Amniotic stem cell (primary cell): ENCODE measurements at regions not wholly inside any gene's neighbourhood (a gene's known extent, or its start where the extent isn't known, plus 50 kb on each side); places are given as distances from the start of the nearest gene placed in this dataset.
"Not testable (repeated sequence)": the region's sequence is repeated elsewhere in the genome, so short reads cannot be mapped to it uniquely, and the experiment has no call there.

Experiments
- DNase-seq: peaks from one replicate; lab custom pipeline; 2025; lab: John Stamatoyannopoulos, UW

- no peak for DNase-seq
Observed at GRCh38 chrX:39222346-39223113, 421.3 kb downstream of the MID1IP1 start.

GRCh38 chrX:39226251-39226650, 425.0 kb downstream of the MID1IP1 start:
- no peak for DNase-seq

DNA sequence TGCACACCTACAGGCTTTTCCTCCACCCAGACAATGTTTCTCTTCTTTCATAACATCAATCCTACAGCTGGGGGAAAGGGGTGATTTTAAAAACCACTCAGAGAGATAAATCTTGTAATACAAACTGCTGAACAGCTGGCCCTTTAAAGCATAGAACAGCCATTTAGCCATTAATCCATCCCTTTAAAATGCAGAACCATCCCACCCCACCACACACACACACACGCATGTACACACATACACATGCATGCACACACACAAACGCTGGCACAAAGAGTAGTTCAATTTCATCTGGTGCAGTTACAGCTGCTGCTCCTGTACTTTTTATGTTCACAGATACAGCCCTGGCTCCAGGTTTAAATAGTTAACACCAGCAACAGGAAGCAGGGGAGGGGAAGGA, 426.1 kb downstream of the MID1IP1 start:
- no peak for DNase-seq

GRCh38 chrX:39238006-39238405, 436.7 kb downstream of the MID1IP1 start:
- no peak for DNase-seq

DNA sequence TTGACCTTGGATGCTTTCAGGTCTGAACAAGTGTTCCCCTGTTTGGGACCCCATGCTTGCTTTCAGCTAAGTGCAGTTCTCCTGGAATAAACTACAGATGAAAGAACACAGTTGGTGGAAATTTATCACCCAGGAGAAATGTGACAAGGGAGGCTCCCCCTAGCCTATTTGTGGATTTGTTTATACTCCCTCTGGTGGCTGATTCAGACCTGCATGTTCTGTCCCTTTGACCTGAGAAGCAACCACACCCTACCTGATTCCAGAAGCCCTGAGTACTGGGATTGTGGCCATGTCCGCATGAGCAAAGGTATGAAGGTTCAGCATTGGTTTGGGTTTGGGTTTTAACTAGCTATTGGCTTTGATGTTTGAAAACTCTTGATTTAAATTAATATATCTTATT, 440.9 kb downstream of the MID1IP1 start:
- no peak for DNase-seq

DNA sequence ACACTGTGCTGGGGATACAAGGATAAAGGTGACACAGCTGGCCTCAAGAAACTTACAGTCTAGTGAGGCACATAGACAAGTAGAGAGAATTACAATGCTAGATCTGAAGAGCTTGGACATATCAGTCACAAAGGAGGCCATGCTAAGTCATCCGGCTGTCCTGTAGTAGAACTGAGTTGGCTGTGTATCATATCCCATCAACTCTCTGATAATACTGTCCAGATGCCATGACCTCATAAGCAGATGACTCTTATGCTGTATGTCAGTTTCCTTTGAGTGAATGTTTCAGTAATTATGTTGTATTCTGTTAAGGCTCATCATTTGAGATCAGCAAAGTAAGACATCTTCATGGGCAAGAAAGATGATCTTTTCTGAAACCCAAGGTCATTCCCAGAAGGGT, 442.9 kb downstream of the MID1IP1 start:
- DNase-seq = no peak

GRCh38 chrX:39245024-39245423, 443.8 kb downstream of the MID1IP1 start:
- no peak for DNase-seq

- DNase-seq = no peak
Observed at GRCh38 chrX:39247536-39247935, 446.3 kb downstream of the MID1IP1 start.

- DNase-seq = no peak
Observed at GRCh38 chrX:39248330-39248729, 447.1 kb downstream of the MID1IP1 start.

DNA sequence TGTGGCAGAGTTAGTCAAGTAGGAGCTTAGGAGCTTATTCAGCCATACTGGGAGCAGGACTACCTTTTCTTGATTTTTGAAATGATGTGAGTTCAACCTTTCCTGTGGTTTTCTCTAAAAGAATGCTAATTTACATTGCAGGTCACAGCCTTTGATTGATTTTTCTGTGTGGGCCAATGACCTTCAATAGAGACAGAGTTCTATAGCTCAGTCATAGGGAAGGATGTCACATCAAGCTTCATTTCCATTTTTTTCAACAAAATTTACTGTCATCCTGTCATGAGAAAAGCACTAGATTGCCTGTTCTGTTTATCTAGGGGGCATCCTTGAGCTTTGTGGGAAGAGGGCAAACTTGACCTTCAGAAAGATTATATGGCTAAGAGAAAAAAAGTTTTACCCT, 448.7 kb downstream of the MID1IP1 start:
- DNase-seq = no peak

DNA sequence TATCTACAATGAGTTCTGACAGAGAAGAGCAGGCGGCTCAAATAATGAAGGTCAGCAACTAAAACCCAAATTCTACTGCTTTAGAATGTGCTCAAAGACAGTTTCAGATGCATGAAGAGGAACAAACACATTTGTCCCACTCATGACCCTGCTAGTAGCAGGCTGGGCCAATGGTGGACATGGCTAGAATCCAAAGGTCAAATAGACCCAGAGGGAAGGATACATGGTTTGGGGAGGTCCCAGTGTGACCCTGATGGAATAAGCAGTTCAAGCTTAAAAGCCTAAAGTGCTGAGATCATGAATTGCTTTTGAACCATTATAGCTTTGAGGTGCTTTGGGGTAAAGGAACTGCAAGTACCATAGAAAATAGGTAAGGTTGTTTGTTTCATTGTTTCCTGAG, 450.7 kb downstream of the MID1IP1 start:
- DNase-seq = no peak

DNA sequence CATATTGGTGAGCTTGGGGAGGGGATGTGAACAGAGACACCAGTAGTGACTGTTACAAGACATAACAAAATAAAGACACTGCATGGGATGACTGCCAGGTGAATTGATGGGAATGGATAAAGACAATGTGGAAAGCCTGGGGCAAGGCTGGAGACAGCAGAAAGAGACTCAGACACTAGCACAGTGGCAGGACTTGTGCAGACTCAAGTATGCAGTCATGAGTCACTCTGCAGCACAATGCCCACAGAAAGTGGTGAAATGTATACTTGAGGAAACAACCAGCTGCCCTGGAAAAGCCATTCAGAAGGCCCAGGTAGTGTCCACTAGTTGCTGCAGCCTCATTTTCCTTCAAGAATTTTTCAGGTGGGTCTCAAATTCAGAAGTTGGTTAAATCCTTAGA, 452.3 kb downstream of the MID1IP1 start:
- DNase-seq = no peak

DNA sequence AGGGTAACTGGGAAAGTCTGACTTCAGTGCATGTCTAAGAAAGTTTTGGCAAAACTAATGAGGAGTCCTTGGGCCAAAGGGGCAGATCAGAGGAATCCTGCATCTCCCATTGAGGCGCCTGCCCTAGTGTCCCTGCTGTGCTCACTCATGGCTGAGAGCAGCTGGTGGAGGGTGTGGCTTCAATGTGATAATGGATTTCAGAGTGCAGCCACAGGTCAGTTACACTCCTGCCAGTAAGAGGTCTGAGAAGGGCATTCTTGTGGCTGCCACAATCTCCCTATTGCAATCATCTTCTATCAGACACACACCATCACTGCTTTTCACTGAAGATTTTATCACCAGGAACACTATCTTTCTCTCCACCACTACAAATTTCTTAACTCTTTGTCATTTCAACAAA, 457.1 kb downstream of the MID1IP1 start:
- DNase-seq = no peak

DNA sequence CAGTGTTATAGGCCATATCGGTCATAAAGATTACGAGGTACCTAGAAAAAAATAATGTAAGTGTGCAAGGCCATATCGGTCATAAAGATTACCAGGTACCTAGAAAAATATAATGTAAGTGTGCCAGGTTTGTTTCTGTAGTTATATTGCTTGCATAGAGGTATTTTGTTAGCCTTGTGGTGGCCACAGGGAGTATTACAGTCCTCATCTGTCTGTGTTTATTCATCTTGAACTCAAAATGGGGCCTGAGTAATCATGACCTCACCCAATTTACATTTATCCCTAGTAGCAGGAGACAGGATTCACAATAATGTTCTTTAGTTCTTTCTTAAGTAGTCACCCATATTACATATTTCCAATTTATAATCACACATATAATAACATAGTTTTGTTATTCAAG, 459.7 kb downstream of the MID1IP1 start:
- DNase-seq = no peak

DNA sequence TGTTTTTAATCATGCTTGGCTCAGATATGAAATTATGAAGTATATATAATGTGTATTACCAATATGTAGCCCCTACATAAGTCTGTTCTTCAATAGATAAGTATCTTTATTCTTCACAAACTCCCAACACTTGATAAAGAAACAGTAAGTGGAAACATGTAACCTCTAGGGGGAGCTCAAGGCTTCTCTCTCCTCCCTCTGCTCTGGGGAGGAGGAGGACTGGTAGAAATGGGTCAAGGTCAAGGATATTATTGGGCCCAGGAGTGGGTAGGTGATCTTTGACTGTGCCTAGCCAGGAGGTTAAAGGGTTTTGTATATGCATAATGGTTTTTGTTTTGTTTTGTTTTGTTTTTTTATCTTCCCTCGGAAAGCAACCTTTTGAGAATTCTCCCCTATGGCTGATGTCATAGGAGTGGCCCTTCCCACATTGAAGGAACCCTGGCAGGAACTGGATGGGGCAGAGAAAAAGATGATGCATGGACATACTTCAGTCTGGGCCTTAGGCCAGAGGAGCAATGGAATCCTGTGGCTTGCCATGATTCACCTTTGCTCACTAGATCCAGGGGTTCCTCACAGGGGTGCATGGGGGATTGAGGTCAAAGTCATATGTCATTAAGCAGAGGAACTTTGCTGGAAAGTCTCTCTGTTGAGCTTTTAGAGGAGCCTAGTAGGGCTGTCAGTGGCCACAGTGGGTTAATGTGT, 460.3 kb downstream of the MID1IP1 start:
- no peak for DNase-seq

- no peak for DNase-seq
Observed at GRCh38 chrX:39262641-39263040, 461.4 kb downstream of the MID1IP1 start.

GRCh38 chrX:39264023-39264422, 462.8 kb downstream of the MID1IP1 start:
- DNase-seq = no peak

GRCh38 chrX:39267176-39267575, 465.9 kb downstream of the MID1IP1 start:
- DNase-seq = no peak

- no peak for DNase-seq
Observed at GRCh38 chrX:39268207-39268606, 466.9 kb downstream of the MID1IP1 start.

DNA sequence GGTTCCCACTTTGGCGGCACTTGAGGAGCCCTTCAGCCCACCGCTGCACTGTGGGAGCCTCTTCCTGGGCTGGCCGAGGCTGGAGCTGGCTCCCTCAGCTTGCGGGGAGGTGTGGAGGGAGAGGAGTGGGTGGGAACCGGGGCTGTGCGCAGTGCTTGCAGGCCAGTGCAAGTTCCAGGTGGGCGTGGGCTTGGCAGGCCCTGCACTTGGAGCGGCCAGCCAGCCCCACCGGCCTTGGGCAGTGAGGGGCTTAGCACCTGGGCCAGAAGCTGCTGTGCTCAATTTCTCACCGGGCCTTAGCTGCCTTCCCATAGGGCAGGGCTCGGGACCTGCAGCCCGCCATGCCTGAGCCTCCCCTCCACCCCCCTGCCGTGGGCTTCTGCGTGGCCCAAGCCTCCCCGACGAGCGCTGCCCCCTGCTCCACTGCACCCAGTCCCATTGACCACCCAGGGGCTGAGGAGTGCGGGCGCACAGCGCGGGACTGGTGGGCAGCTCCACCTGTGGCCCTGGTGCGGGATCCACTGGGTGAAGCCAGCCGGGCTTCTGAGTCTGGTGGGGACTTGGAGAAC, 474.3 kb downstream of the MID1IP1 start:
- DNase-seq = no peak

DNA sequence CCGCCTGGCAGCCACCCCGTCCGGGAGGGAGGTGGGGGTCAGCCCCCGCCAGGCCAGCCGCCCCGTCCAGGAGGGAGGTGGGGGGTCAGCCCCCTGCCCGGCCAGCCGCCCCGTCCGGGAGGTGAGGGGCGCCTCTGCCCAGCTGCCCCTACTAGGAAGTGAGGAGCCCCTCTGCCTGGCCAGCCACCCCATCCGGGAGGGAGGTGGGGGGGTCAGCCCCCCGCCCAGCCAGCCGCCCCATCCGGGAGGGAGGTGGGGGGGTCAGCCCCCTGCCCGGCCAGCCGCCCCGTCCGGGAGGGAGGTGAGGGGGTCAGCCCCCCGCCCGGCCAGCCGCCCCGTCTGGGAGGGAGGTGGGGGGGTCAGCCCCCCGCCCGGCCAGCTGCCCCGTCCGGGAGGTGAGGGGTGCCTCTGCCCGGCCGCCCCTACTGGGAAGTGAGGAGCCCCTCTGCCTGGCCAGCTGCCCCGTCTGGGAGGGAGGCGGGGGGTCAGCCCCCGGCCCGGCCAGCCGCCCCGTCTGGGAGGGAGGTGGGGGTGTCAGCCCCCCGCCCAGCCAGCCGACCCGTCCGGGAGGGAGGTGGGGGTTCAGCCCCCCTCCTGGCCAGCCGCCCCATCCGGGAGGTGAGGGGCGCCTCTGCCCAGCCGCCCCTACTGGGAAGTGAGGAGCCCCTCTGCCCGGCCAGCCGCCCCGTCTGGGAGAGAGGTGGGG, 476.6 kb downstream of the MID1IP1 start:
- not testable (repeated sequence) for DNase-seq

DNA sequence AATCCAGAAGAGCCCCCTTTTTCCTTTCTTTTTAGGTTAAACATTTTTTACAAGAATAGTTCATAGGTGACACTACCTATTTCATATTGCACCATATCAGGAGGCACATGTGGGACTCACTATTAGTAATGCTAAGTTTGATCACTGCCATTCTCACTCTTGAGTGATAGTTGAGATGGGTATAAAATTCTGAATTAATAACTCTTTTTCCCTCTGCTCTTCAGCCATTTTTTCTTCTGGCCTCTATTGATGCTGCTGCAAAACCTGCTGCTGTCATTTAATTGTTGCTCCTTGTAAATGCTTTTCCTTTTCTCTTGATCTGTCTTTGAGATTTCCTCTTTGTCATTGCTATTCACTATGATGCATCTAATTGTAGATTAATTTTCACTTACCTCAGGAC, 482.0 kb downstream of the MID1IP1 start:
- DNase-seq = no peak

- no peak for DNase-seq
Observed at GRCh38 chrX:39288592-39288991, 487.3 kb downstream of the MID1IP1 start.
